B cell (primary cell): ENCODE measurements at regions not wholly inside any gene's neighbourhood (a gene's known extent, or its start where the extent isn't known, plus 50 kb on each side); places are given as distances from the start of the nearest gene placed in this dataset.

Experiments
- ATAC-seq: fragments of 200-7000 bp; cut with Tn5 transposase; one replicate; pipeline ENCODE4 v1.10.0; 2021; ENCODE audit warnings: low read depth, mild to moderate bottlenecking, moderate number of reproducible peaks, moderate library complexity
- CTCF ChIA-PET: fragments of 350-600 bp; sonication (Branson Sonifier 250); formaldehyde crosslinking; loops from one replicate; lab custom pipeline; 2021; ENCODE audit warnings: antibody characterized with exemption, inconsistent platforms; lab: Charles Lee
- POLR2A ChIA-PET: fragments of 350-600 bp; sonication (Branson Sonifier 250); formaldehyde crosslinking; loops from one replicate; lab custom pipeline; 2021; ENCODE audit warnings: antibody characterized with exemption; lab: Charles Lee
- DNase-seq: peaks from one replicate; pipeline ENCODE4 v3.0.0; 2013
- H2AFZ ChIP-seq: 2 replicates; pipeline ENCODE4 v1.6.1; 2012; ENCODE audit warnings: mild to moderate bottlenecking, low read depth, low read length; ENCODE audit not compliant: insufficient read depth, poor library complexity, severe bottlenecking
- H3K27ac ChIP-seq, 2 donors: 1 replicate in 1 of 2; 2 replicates in 1 of 2; pipeline ENCODE4 v1.5.1; 2012 to 2013; ENCODE audit warnings: low read length in 2 of 2, mild to moderate bottlenecking in 2 of 2, moderate library complexity in 1 of 2
- H3K27me3 ChIP-seq, 4 experiments: fragments of 200-600 bp in 1 of 4; sonication (generic) in 1 of 4; replicated peaks in 1 of 4; 1 replicate in 2 of 4; 2 replicates in 2 of 4; pipeline versions ENCODE4 v1.6.1 to v1.7.0; 2013 to 2016; ENCODE audit warnings: low read length in 3 of 4, mild to moderate bottlenecking in 2 of 4, mixed read lengths in 1 of 4, moderate library complexity in 1 of 4; ENCODE audit not compliant: insufficient read depth in 4 of 4, control insufficient read depth in 3 of 4; ENCODE audit errors: control extremely low read depth in 1 of 4
- H3K36me3 ChIP-seq, 2 experiments: replicated peaks in 1 of 2; 1 replicate in 1 of 2; 2 replicates in 1 of 2; pipeline versions ENCODE4 v1.6.1 to v1.7.1; 2013; ENCODE audit warnings: low read length in 1 of 2; ENCODE audit not compliant: insufficient read depth in 2 of 2, control insufficient read depth in 1 of 2; ENCODE audit errors: control extremely low read depth in 1 of 2, extremely low read depth in 1 of 2
- H3K4me1 ChIP-seq, 2 donors: fragments of 200-600 bp in 1 of 2; sonication (generic) in 1 of 2; 1 replicate in 1 of 2; 2 replicates in 1 of 2; pipeline versions ENCODE4 v1.5.1 to v1.6.1; 2013 to 2017; ENCODE audit warnings: low read length in 2 of 2; ENCODE audit not compliant: control insufficient read depth in 2 of 2, insufficient read depth in 2 of 2
- H3K4me2 ChIP-seq: replicated peaks from 2 replicates; pipeline ENCODE3; 2012; ENCODE audit warnings: mild to moderate bottlenecking, low read depth, low read length; ENCODE audit not compliant: poor library complexity, severe bottlenecking
- H3K4me3 ChIP-seq, 5 experiments: fragments of 200-600 bp in 1 of 5; sonication (generic) in 1 of 5; 1 replicate in 3 of 5; 2 replicates in 2 of 5; pipeline versions ENCODE4 v1.5.1 to v1.7.0; 2011 to 2016; ENCODE audit warnings: low read length in 4 of 5, mild to moderate bottlenecking in 4 of 5, low read depth in 2 of 5, control low read depth in 1 of 5, moderate library complexity in 1 of 5; ENCODE audit not compliant: insufficient read depth in 1 of 5; ENCODE audit errors: control extremely low read depth in 1 of 5, extremely low read depth in 1 of 5
- H3K79me2 ChIP-seq: fragments of 200-600 bp; sonication (generic); one replicate; pipeline ENCODE4 v1.6.0; 2016; ENCODE audit warnings: low read length; ENCODE audit not compliant: control insufficient read depth, insufficient read depth
- H3K9ac ChIP-seq: fragments of 200-600 bp; sonication (generic); 2 replicates; pipeline ENCODE4 v1.6.1; 2017; ENCODE audit warnings: mild to moderate bottlenecking, low read length, moderate library complexity
- H3K9me3 ChIP-seq, 3 donors: one replicate each; pipeline versions ENCODE4 v1.6.1 to v1.7.1; 2013; ENCODE audit warnings: low read length in 2 of 3; ENCODE audit not compliant: control insufficient read depth in 2 of 3, insufficient read depth in 1 of 3; ENCODE audit errors: control extremely low read depth in 1 of 3
- H4K20me1 ChIP-seq: 2 replicates; pipeline ENCODE4 v1.6.0; 2012; ENCODE audit warnings: mild to moderate bottlenecking, low read length; ENCODE audit not compliant: insufficient read depth, control insufficient read depth, poor library complexity, severe bottlenecking
- H3K27ac Mint-ChIP-seq: one replicate; pipeline ENCODE4 v1.8.0; 2021; ENCODE audit warnings: mixed read lengths
- H3K27me3 Mint-ChIP-seq: one replicate; pipeline ENCODE4 v1.8.0; 2021; ENCODE audit warnings: mixed read lengths
- H3K4me1 Mint-ChIP-seq: one replicate; pipeline ENCODE4 v1.8.0; 2021; ENCODE audit warnings: mixed read lengths
- H3K4me3 Mint-ChIP-seq: one replicate; pipeline ENCODE4 v1.8.0; 2021; ENCODE audit warnings: mixed read lengths
- H3K9me3 Mint-ChIP-seq: one replicate; pipeline ENCODE4 v1.8.0; 2022; ENCODE audit warnings: mixed read lengths; ENCODE audit not compliant: insufficient read depth
- CTCF ChIP-seq: fragments of 200-600 bp; IDR thresholded peaks from one replicate; pipeline ENCODE4 v1.8.0; 2022; ENCODE audit warnings: antibody characterized with exemption, mild to moderate bottlenecking
- EZH2 ChIP-seq: IDR thresholded peaks from 2 replicates; pipeline ENCODE4 v1.6.1; 2012; ENCODE audit warnings: borderline replicate concordance, low read depth, mild to moderate bottlenecking, moderate library complexity, low read length; ENCODE audit not compliant: insufficient read depth, poor library complexity, severe bottlenecking
- WGBS: methylation state at CpG from one replicate; pipeline ENCODE4 v1.1.5; 2013; ENCODE audit warnings: missing lambda C conversion rate; ENCODE audit not compliant: insufficient coverage; 5-methylcytosine and 5-hydroxymethylcytosine counted together
- intact Hi-C: fragments of 100-400 bp; cut with micrococcal nuclease; formaldehyde crosslinking; loops from one replicate; pipeline ENCODE4 v1.10.0; 2022

- no peak overlapping the region for H3K27ac ChIP-seq
- intact Hi-C loops, result no loop called here
- H3K9me3 ChIP-seq, result no peaks in the 10 kb centered on the region
- no peaks in the 10 kb centered on the region for H3K36me3 ChIP-seq
- Mint-ChIP-seq H3K4me1 (no peaks in the 10 kb centered on the region), H3K9me3 (peaks cover 7% of the 10 kb centered on the region), H3K27ac (no peak overlapping the region), H3K27me3 (no peaks in the 10 kb centered on the region), H3K4me3 (no peak overlapping the region)
- WGBS, result 88% methylated on average over 1 of the region's 2 CpGs
- ATAC-seq, result no peak
- H3K79me2 ChIP-seq, result no peaks in the 10 kb centered on the region
- H3K4me3 ChIP-seq, result no peak overlapping the region
- peaks cover 0 to 17% of the 10 kb centered on the region in 2 donors for H3K4me1 ChIP-seq
- no peak overlapping the region for H3K4me2 ChIP-seq
- no peak overlapping the region for H3K9ac ChIP-seq
- no peak for TF ChIP-seq EZH2
- TF ChIP-seq CTCF, result no peak
- no peaks in the 10 kb centered on the region for H3K27me3 ChIP-seq
- DNase-seq, result no peak
- ChIA-PET CTCF (no interaction called here), POLR2A (no interaction called here)
- H4K20me1 ChIP-seq, result no peaks in the 10 kb centered on the region
- no peak overlapping the region for H2AFZ ChIP-seq
Observed at GRCh38 chr7:52504561-52504960, 530.9 kb upstream of the POM121L12 start.

- no peak overlapping the region for H3K27ac Mint-ChIP-seq
- no peak overlapping the region for H3K4me2 ChIP-seq
- intact Hi-C loops, result no loop called here
- ChIA-PET CTCF (no interaction called here), POLR2A (no interaction called here)
- H3K27ac ChIP-seq, result no peak overlapping the region
- no peaks in the 10 kb centered on the region for H4K20me1 ChIP-seq
- H3K9ac ChIP-seq, result no peak overlapping the region
- TF ChIP-seq EZH2 (no peak), CTCF (no peak)
- no peak overlapping the region for H3K4me3 Mint-ChIP-seq
- ATAC-seq (no peak), DNase-seq (no peak)
- 100% methylated on average over 1 of the region's 4 CpGs for WGBS
- H2AFZ ChIP-seq, result no peak overlapping the region
- no peaks in the 10 kb centered on the region for H3K27me3 ChIP-seq
- H3K4me3 ChIP-seq, result no peak overlapping the region
- H3K79me2 ChIP-seq, result no peaks in the 10 kb centered on the region
- H3K4me1 Mint-ChIP-seq, result no peaks in the 10 kb centered on the region
- peaks cover 4% of the 10 kb centered on the region for H3K9me3 Mint-ChIP-seq
- H3K9me3 ChIP-seq, result no peaks in the 10 kb centered on the region
- peaks cover 0 to 8% of the 10 kb centered on the region in 2 donors for H3K4me1 ChIP-seq
- H3K27me3 Mint-ChIP-seq, result no peaks in the 10 kb centered on the region
- H3K36me3 ChIP-seq, result no peaks in the 10 kb centered on the region
Observed at GRCh38 chr7:52502281-52502680, 533.2 kb upstream of the POM121L12 start.
